GM12878 (cell line): ENCODE measurements at regions not wholly inside any gene's neighbourhood (a gene's known extent, or its start where the extent isn't known, plus 50 kb on each side); places are given as distances from the start of the nearest gene placed in this dataset.

Experiments used
- CTCF ChIP-seq, 3 experiments: IDR thresholded peaks in 2 of 3; conservative IDR thresholded peaks in 1 of 3; 2 replicates each; pipeline ENCODE4 v1.5.1; 2011; ENCODE audit warnings: low read depth in 3 of 3, low read length in 3 of 3, mild to moderate bottlenecking in 3 of 3, control low read depth in 2 of 3, moderate library complexity in 2 of 3, inconsistent platforms in 1 of 3, mixed read lengths in 1 of 3; ENCODE audit not compliant: control insufficient read depth in 2 of 3, insufficient read depth in 1 of 3; ENCODE audit errors: extremely low read depth in 1 of 3
- ETV6 ChIP-seq, 2 experiments: fragments of 450-650 bp in 1 of 2; IDR thresholded peaks in 1 of 2; conservative IDR thresholded peaks in 1 of 2; 2 replicates each; pipeline ENCODE4 v1.6.1; 2014; ENCODE audit warnings: antibody characterized with exemption in 1 of 2, borderline replicate concordance in 1 of 2, low read depth in 1 of 2, mild to moderate bottlenecking in 1 of 2, moderate library complexity in 1 of 2
- IKZF2 ChIP-seq, 2 experiments: fragments of 450-650 bp; IDR thresholded peaks; 2 replicates each; pipeline ENCODE4 v1.6.1; 2017; ENCODE audit warnings: mild to moderate bottlenecking in 2 of 2, moderate library complexity in 2 of 2
- MTA3 ChIP-seq: IDR thresholded peaks from 2 replicates; pipeline ENCODE4 v1.6.1; 2012; ENCODE audit warnings: low read length, inconsistent platforms, borderline replicate concordance
- NFIC ChIP-seq: IDR thresholded peaks from 2 replicates; pipeline ENCODE4 v1.6.1; 2012; ENCODE audit warnings: low read depth, mild to moderate bottlenecking, inconsistent platforms, low read length, moderate library complexity
- PBX3 ChIP-seq: IDR thresholded peaks from 2 replicates; pipeline ENCODE4 v1.6.1; 2011; ENCODE audit warnings: mild to moderate bottlenecking, low read depth, low read length, moderate library complexity; ENCODE audit not compliant: insufficient replicate concordance
- POLR2A ChIP-seq: IDR thresholded peaks from 2 replicates; pipeline ENCODE4 v1.6.1; 2011; ENCODE audit warnings: low read depth, mild to moderate bottlenecking, low read length
- POLR2AphosphoS5 ChIP-seq: IDR thresholded peaks from 2 replicates; pipeline ENCODE4 v1.6.1; 2011; ENCODE audit warnings: mild to moderate bottlenecking, low read length, inconsistent platforms
- YY1 ChIP-seq: IDR thresholded peaks from 2 replicates; pipeline ENCODE4 v1.6.1; 2011; ENCODE audit warnings: low read depth, mild to moderate bottlenecking, low read length

- TF ChIP-seq CTCF (IDR thresholded peaks at IDR 0.05 in 2 of 3, conservative IDR thresholded peaks at IDR 0.05 in 1 of 3; ENCODE audit: control insufficient read depth in 2 of 3, extremely low read depth in 1 of 3, insufficient read depth in 1 of 3, low read depth in 3 of 3, low read length in 3 of 3), result no peak
- no peak for TF ChIP-seq NFIC
- no peak for TF ChIP-seq YY1
- TF ChIP-seq IKZF2 (IDR thresholded peaks at IDR 0.05), result no peak
- TF ChIP-seq MTA3, result no peak
- no peak for TF ChIP-seq ETV6 (conservative IDR thresholded peaks at IDR 0.05 in 1 of 2, IDR thresholded peaks at IDR 0.05 in 1 of 2; ENCODE audit: borderline replicate concordance in 1 of 2, low read depth in 1 of 2)
- TF ChIP-seq PBX3, result no peak
- no peak for TF ChIP-seq POLR2A
- no peak for TF ChIP-seq POLR2AphosphoS5
Measured at GRCh38 chr1:79530476-79530875, 523.9 kb upstream of the ADGRL4 start.
